ENCODE measurements at regions not wholly inside any gene's neighbourhood (a gene's known extent, or its start where the extent isn't known, plus 50 kb on each side); places are given as distances from the start of the nearest gene placed in this dataset.
"Not testable (repeated sequence)": the region's sequence is repeated elsewhere in the genome, so short reads cannot be mapped to it uniquely, and the experiment has no call there.

GRCh38 chr4:83213640-83214039 lies 71.0 kb downstream of the COQ2 start:
- DNase-seq = no peak

DNA sequence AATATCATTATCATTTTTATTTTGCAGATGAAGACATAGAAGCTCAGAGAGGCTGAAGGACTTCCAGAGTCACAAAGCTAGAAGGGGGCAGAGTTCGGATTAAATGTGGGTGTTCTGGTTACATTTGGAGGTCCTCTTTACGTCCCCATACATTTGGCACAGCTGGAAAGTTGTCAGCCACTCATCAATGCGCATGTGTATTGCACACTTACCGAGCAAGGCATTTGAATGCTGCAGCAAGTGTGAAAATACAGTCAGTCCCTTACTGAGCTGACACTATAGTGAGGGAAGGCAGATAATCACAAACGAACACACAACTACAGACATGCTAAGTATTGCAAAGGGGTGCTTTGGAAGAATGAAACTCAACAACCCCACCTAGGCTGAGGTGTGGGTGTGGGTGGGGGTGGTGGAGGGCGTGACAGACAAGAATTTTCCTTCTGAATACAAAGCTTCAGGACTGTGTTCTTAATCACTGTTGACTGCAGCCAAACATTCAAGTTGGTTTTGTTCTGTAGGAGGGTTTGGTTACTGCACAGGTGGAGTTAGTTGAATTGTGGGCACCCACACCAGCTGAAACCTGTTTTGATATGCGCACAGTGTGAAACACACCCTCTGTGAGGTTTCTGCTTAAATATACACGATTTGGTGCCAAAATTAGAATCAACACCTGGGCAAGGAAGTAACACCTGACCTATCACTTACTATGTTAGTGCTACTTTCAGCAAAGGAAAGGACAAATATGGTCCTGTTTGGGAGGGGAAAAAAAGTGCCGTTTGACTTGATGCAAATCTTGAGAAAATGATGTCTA lies 72.4 kb downstream of the COQ2 start:
- DNase-seq = peak in 1 of 2 experiments; percentile 46

- DNase-seq = no peak
Observed at GRCh38 chr4:83209419-83209818, 75.2 kb downstream of the COQ2 start.

DNA sequence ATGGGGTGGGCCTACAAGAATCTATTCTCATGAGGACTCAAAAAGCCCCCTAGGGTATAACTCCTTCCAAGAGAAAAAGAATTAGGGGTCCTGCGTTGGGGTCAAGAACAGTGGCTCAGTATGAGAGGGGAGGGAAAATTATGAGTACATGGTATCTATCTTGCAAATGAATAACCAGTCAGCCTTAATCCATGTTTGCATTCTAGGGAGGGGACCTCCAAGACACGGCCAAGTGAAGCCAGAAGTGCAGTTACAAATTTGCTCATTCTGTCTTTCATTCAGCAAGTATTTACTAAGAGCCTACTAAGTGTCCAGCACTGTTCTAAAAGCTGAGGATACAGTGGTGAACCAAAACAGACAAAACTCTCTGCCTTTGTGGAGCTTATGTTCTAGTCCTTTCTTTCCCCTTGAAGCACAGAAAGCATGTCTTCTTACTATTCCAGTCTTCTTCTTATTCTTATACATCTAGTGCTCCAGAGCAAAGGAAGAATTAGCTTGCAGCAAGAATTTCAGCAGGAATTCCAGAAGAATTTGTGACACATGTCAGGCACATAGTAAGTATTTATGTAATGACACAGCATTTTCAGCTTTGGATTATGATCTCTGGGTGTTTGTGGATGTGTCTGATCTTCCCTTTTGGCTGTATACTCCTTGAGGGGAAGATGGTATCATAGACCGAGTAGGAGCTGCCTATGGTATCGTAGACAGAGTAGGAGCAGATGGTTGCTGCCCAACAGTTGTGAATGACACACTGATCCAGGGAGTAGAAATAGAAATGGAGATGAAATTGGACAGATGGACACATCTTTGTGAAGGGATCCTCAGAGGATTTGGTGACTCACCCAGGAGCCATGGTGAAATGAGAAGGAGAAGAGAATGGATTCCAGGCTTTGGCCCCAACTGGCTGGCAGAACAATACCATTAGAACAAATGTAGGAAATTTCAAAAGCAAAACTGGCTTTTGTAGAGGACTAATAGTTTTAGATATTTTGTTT lies 75.9 kb downstream of the COQ2 start:
- DNase-seq = no peak

DNA sequence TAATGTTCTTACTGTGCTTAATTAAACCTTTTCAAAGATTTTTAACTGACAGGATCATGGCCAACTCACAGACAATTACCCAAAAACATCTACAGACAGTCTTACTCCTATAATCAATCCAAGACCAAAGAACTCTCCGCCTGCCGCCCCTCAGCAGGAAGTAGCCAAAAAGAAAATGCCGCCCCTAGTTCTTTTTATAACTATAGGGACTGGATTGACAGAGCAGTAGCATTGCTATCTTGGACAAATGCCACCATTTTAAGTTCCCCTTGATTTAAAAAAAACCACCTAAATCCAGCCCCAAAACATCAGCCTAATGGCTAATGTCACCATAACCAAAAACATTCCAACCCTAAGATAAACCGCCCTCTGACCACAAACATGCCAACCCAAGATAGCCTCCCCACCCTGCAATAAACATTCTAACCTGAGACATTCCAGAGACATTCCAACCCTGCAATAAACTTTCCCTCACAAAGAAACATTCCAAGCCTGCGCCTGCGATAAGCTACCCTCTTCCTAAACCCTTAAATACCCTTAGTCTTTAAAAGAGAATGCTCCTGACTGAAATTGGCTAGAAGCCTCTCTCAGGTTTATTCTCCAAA lies 77.0 kb downstream of the COQ2 start:
- DNase-seq = no peak

DNA sequence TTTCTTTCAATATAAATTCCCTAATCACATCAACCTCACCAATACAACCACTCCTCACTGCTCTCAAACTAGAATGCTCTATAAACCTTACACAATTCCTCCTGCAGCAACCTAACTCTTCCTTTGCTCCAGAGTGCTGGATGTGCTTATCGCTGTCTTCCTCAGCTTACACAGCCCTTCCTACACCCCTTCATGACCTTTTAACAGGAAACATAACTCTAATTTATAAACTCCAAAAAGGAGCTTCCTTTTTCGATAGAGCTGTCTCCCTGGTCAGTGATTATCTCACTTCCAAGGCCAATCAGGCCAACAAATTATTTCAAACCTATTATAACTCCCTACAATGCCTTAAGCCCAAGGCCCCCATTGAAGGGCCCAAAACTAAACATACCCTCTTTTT lies 78.8 kb downstream of the COQ2 start:
- DNase-seq = no peak

GRCh38 chr4:83204731-83205130 lies 79.9 kb downstream of the COQ2 start:
- DNase-seq = no peak

DNA sequence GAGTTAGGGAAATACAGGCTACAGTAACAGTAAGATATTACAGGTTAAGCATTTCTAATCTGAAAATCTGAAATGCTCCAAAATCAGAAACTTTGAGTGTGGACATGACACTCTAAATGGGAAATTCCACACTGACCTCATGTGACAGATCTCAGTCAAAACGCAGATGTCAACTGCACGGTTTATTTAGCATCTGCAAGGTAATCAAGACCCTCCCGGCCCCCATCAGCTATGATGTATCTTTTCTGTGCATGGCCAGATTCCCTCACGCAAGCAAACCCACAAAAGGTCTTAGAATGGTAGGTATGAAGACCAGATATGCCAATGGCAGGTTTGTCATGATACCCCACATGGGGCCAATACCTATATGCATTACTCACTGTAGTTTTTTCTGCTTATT lies 82.8 kb downstream of the COQ2 start:
- no peak for DNase-seq

GRCh38 chr4:83197555-83198235 lies 83.2 kb upstream of the PLAC8 start:
- no peak for DNase-seq

DNA sequence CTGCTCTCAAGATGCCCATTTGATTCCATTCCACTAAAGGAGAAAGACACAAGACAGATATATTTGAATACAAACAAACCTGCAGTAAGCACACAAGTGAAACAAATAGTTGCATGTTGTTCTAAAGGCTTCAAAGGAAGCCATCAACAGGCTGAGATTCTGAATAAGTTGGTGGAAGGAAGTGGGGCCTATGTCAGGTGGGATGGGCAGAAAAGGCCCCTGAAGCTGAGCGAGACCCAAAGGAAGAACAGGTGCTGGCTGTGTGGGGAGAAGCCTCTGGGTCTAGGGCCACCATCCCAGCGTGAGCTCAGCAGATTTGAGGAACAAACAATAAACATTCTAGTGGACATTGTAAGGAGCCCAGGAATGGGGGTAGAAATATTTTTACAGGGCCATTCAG lies 82.4 kb upstream of the PLAC8 start:
- no peak for DNase-seq

- no peak for DNase-seq
Observed at GRCh38 chr4:83195269-83195668, 80.7 kb upstream of the PLAC8 start.

DNA sequence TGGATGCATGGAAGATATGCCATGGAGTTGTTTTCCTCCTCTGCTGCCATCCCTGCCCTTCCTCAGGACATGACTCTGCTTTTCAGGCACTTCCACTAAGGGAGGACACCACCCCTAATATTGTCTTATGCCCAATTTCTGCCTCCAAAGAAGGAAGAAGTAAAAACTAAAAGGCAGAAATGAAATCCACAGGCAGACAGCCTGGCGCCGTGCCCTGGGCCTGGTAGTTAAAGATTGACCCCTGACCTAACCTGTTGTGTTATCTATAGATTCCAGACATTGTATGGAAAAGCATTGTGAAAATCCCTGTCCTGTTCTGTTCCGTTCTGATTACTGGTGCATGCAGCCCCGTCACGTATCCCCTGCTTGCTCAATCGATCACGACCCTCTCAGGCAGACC lies 80.1 kb upstream of the PLAC8 start:
- DNase-seq = not testable (repeated sequence)

DNA sequence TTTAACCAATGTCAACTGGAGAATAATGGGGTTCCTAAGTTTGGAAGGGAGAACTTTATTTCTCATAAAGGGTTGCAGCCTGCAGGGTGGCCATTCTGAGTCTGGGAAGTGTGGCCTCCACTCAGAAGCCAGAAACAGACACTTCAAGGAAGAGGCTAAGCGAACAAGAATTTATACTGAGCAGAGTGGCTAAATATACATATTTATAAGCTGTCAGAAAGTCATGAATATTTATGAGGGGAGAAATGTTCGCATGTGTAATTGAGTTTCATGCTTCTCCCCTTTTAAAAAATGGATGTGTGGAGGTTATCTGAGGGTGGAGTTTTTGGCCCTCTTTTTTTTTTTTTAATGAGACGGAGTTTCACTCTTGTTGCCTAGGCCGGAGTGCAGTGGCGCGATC lies 78.1 kb upstream of the PLAC8 start:
- no peak for DNase-seq

- no peak for DNase-seq
Observed at GRCh38 chr4:83191026-83191425, 76.5 kb upstream of the PLAC8 start.

GRCh38 chr4:83189631-83190136 lies 75.2 kb upstream of the PLAC8 start:
- no peak for DNase-seq

DNA sequence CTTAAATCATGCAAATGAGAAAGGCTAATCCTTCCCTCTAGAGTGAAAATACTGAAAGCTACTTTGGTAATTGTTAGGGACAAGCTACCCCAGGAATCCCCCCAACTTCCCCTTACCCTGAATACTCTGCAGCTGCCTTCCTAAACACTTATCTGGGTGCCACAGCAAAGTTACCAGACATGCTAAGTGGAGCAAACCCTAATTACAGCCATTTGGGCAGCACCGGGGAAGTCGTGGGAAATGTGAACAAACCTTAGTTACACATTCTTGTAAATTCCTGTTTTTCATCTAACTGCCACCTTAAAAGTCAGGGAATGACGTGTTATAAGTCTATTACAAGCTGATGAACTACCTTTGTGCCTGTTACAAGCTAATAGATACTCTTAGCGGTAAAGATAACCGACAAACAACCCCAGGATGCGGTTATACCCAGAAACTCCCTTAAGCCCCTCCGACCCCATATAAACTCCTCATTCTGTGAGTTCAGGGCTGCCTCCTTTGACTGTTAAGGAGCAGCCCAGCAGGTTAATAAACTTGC lies 66.0 kb upstream of the PLAC8 start:
- DNase-seq = no peak

GRCh38 chr4:83179205-83179604 lies 64.7 kb upstream of the PLAC8 start:
- DNase-seq = no peak

DNA sequence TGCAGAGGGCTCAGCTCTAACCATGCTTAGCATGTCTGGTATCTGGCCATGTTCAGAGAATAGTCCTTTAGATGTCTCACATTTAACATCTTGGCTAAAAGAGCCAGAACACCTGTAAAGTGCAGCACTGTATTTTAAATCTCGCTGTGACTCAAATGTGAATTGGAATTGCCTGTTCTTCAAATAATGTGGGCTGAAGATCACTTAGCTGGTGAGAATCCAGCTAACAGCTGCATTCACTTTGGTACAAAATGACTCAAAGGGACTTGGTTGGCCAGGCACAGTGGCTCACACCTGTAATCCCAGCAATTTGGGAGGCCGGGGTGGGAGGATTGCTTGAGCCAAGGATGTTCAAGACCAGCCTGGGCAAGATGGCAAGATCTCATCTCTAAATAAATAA lies 63.5 kb upstream of the PLAC8 start:
- DNase-seq = no peak

- no peak for DNase-seq
Observed at GRCh38 chr4:83177182-83177581, 62.7 kb upstream of the PLAC8 start.

DNA sequence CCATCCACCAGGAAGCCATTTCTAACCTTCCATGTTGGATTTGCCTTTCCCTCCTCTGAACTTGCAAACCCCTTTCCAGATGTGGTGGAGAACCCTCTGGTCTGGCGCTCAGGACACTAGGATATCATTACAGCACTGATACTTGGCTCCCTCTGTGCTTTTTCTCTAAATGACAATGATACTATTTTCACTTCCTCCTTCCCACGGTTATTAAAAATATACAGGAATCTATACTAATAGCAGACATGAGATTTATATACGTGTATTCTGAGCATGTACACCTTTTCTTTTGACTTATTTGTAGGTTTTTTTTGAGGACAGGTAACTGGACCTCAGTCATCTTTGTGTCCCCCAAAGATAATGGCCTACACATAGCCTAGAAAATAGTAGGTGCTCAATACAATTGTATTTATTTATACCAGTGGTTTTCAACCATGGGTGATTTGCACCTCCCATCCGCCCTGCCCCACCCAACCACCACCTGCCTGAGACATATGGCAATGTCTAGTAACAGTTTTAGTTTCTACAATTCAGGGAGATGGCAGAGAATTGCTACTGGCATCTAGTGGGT lies 60.4 kb upstream of the PLAC8 start:
- no peak for DNase-seq

DNA sequence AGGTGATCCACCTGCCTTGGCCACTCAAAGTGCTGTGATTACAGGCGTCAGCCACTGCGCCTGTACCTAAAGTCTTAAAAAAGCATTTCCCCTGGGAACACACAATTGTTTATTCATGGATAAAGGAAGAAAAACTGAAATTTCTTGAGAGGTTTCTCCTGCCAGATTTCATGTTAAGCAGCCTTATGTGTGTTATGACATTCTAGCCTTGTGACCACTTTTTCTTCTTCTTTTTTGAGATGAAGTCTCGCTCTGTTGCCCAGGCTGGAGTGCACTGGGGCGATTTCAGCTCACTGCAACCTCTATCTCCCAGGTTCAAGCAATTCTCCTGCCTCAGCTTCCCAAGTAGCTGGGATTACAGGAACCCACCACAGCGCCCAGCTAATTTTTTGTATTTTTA lies 57.8 kb upstream of the PLAC8 start:
- DNase-seq = no peak

GRCh38 chr4:83171436-83172039 lies 57.0 kb upstream of the PLAC8 start:
- no peak for DNase-seq
